Left lobe of liver (tissue), 2 donors: ENCODE measurements at regions not wholly inside any gene's neighbourhood (a gene's known extent, or its start where the extent isn't known, plus 50 kb on each side); places are given as distances from the start of the nearest gene placed in this dataset.
"Not testable (repeated sequence)": the region's sequence is repeated elsewhere in the genome, so short reads cannot be mapped to it uniquely, and the experiment has no call there.

Experiments
- ATAC-seq: fragments of 200-7000 bp; cut with Tn5 transposase; one replicate; pipeline ENCODE4 v1.9.1; 2020; ENCODE audit warnings: mild to moderate bottlenecking, moderate library complexity
- DNase-seq: peaks from one replicate; pipeline ENCODE4 v3.0.0-alpha.2; 2020; ENCODE audit warnings: low spot score
- donor health status: DM: no; HTN: no; CAD: no; lungs with moderate emphysema.
- donor health status: DM: no; HTN: yes; CAD: no.

DNA sequence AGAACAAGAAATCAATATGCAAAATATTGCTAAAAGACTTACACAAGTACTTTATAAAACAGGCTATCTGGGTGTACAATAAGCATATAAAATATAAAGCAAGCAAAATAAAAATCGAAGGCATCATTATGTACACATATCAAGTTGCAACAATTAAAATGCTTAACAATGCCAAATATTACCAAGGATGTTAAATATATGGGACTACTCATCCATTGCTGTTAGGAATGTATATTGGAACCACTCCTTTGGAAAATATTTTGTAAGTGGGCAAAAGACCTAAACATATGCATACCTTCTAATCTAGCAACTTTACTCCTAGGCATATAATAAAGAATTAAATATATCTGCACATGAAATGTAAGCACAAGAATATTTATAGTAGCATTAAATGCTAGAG lies 632.6 kb upstream of the COX7C start:
- DNase-seq: no peak
- ATAC-seq: no peak

DNA sequence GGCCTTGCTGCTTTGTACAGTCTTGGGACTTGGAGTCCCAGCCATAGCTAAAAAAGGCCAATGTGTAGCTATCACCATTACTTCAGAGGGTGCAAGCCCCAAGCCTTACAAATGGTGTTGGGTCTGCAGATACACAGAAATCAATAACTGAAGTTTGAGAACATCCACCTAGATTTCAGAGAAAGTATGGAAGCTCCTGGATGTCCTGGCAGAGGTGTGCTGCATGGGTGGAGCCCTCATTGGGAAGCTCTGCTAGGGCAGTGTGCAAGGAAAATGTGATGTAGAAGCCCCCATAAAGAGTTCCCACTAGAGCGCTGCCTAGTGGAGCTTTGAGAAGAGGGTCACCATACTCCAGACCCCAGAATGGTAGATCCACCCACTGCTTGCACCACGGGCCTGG lies 626.7 kb upstream of the COX7C start:
- ATAC-seq (no peak), DNase-seq (no peak)

DNA sequence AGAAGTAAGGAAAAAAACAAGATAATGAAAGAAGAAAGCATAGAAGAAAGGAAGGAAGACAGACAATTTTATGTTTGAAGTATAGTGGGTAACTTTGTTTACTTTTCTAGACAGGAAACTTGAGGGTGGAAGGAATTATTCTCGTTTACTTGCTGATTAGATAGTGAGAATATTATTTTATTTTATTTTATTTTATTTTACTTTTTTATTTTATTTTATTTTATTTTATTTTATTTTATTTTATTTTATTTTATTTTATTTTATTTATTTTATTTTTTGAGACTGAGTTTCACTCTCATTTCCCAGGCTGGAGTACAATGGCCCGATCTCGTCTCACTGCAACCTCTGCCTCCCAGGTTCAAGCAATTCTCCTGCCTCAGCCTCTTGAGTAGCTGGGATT lies 623.1 kb upstream of the COX7C start:
- not testable (repeated sequence) for ATAC-seq, DNase-seq

DNA sequence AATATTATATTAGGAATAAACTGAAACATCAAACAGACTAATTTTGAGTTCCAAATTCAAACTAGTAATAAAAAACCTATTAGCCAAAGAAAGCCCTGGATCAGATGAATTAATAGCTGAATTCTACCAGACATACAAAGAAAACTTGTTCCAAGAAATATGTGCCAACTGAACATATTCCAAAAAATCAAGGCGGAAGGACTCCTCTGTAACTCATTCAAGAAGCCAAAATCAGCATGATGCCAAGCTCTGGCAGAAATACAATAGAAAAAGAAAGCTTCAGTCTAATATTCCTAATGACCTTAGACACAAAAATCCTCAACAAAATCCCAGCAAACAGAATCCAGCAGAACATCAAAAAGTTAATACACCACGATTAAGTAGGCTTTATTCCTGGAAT lies 619.1 kb upstream of the COX7C start:
- ATAC-seq (no peak), DNase-seq (no peak)

DNA sequence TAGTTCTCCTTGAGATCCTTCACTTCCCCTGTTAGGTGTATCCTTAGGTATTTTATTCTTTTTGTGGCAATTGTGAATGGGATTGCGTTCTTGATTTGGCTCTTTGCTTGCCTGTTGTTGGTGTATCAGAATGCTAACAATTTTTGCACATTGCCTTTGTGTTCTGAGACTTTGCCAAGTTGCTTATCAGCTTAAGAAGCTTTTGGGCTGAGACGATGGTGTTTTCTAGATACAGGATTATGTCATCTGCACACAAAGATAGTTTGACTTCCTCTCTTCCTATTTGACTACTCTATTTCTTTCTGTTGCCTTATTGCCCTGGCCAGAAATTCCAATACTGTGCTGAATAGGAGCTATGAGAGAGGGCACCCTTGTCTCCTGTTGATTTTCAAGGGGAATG lies 609.4 kb upstream of the COX7C start:
- DNase-seq (no peak), ATAC-seq (no peak)

DNA sequence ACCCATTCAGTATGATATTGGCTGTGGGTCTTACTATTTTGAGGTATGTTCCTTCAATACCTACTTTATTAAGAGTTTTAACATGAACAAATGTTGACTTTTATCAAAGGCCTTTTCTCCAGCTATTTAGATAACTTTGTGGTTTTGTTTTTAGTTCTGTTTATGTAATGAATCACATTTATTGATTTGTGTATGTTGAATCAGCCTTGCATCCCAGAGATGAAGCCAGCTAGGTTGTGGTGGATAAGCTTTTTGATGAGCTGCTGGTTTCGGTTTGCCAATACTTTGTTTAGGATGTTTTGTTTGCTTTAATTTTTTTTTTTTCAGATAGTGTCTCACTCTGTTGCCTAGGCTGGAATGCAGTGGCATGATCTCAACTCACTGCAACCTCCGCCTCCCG lies 609.0 kb upstream of the COX7C start:
- ATAC-seq: no peak
- DNase-seq: no peak

DNA sequence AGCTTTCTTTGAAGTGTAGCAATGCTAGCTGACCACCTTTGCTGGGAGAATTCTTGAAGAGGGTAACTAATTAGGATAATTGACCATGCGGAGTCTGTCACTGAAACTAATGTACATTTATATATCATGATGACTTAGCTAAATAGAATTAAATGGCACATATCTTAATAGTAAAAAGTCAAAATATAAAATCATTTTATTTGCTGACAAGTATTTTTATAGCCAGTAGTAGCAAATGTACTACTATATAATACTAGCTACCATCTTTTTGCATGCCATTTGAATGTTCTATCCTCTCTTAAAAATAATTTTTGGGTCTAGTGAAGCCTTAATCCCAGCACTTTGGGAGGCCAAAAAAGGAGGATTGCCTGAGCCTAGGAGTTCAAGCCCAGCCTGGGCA lies 605.8 kb upstream of the COX7C start:
- ATAC-seq (no peak), DNase-seq (no peak)

DNA sequence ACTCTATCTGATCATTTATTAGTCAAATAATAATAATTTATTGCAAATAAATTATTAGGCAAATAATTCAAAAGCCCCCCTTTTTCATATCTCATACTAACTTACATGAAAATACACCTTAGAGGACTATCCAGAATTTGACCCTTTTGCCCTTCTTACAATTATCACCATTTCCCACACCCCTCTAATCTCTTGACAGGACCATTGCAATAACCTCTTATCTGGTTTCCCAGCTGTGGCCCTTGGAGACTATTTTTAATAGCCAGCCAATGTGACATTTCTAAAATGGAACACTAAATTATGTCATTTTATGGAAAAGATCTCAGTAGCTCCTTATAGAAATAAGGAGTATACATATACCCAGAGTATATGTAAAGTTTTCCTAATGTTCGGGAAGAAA lies 588.4 kb upstream of the COX7C start:
- DNase-seq (no peak), ATAC-seq (no peak)

DNA sequence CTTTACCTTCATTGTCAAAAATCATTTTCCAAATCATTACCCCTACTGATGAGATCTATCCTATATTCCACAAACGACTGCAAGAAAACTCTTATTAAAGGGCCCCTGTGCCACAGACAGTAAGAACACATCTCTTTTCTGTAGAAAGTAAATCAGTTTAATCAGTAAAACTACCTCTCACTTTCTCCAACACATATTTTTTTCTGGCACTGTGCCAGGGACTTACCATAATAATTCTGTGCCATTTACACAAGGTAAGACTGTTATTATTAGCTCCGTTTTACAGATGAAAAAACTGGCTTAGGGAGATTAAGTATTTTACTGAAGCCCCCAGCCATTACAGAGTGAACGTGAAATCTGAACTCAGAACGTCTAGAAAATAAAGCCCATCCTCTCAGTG lies 587.0 kb upstream of the COX7C start:
- DNase-seq (no peak), ATAC-seq (no peak)

DNA sequence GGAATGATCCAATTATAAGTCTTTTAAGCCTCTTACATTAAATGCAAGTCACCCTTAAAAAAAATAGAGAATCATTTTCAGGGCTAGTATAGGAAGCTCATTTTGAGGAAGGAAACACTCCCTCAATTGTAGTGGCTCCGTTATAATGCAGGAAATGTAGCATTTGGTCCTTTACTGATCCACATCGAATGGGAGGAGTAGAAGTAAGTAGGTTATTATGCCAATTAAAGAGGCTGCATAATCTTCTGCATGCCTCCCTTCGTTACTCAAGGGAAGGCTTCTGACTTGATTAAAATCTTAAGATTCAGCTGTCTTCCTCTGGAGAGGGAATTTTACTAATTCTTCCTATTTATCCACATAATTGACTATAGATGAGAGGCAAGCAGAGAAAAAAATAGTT lies 579.2 kb upstream of the COX7C start:
- DNase-seq (no peak), ATAC-seq (no peak)

DNA sequence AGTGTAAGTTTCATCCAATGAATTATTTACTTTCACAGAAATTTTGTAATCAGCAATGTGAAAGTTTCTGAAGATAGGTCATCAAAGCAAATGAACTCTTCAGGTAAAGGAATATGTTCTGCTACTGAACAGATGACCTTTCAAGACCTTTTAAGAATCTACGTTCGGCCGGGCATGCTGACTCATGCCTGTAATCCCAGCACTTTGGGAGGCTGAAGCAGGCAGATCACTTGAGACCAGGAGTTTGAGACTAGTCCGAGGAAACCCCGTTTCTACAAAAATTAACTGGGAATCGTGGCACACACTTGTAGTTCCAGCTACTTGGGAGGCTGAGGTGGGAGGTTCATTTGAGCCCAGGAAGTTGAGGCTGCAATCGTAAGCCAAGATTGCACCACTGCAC lies 578.4 kb upstream of the COX7C start:
- ATAC-seq (no peak), DNase-seq (no peak)

DNA sequence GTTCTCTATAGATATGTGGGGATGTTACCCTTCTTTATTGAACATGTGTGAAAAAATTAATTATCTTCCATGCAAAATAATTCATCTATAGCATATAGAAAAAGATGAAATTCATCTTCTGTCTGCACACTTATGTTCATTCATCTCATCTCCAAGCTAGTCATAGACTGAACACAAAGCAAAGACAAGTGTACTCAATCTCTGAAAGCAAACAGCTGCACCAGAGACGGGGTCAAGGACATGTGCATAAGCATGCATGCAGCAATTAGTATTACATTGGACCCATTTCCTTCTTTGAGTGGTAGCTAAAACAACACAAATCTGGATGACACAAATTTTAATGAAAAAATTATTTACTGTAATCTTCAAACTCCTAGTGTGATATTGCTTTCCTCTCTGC lies 547.0 kb upstream of the COX7C start:
- no peak for ATAC-seq

DNA sequence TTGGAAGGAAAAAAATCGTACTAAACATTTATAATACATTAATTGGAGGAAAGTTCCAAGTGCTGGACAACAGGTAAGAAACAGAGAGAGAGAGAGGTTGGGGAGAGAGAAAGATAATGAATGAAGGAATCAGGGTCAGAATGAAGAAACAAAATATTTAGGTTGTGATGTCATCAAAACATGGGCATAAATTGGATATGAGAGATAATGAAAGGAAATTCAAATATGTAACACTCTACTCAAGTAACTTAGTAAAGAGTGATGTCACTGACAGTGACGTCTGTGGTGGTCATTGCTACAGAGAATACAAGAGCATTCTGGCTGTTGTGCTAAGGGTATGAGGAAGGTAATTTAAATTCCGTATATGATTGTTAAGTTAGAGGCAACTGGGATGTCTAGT lies 543.4 kb upstream of the COX7C start:
- no peak for ATAC-seq
- DNase-seq: no peak

More for the DNA sequence above, 547.0 kb upstream of the COX7C start:
- DNase-seq: no peak

DNA sequence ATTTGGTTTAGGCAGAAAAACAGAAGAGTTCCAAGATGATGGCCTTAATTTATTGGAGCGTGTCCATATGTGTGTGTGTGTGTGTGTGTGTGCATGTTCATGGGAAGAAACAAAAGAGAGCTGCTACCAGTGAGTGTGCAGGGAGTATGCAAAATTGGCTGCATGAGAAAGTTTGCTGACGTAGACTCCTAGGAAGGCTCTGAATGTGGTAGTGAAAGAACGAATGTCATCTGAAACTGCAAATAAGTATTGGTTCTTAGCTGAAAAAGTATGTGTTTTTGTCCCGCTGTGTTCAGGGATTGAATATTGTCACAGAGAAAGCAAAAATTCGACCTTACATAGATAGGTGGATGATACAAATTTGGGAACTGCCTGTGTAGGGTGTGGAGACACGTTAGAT lies 542.6 kb upstream of the COX7C start:
- ATAC-seq (no peak), DNase-seq (no peak)

DNA sequence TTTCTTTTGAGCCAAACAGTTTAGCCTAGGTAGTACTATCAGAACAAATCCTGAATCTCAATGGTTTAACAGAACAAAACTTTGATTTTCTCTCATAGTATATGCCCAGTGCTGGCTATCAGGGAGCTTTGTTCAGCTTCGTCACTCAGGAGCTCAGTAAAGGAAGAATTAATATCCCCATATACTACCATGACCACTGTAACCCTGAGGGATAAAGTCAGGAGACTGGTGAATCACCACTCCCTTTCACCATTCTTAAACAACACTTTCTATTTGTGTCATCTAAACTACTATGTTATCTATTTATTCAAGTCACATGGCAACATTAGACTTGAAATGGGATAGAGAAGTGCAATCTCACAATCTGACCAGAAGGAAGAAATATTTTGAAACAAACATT lies 522.6 kb upstream of the COX7C start:
- no peak for ATAC-seq

DNA sequence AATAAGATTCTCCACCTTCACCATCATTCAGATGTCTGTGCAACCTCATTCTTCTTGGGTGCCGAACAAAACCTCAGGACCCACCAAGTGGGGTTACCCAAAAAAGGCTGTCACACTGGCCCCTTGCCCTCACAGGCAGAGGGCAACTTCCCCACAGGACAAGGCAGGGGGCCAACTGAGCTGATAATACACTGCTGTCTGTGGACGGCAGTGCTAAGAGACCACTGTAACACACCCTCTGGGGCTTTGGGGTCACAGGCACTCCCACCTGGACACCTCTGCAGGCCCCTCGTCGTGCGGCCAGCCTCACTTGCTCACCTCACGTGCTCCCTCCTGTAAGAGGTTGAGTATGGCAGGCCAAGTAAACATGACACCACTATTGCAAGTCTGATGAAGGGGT lies 515.8 kb upstream of the COX7C start:
- ATAC-seq (no peak), DNase-seq (no peak)

More for the DNA sequence above, 522.6 kb upstream of the COX7C start:
- no peak for DNase-seq

DNA sequence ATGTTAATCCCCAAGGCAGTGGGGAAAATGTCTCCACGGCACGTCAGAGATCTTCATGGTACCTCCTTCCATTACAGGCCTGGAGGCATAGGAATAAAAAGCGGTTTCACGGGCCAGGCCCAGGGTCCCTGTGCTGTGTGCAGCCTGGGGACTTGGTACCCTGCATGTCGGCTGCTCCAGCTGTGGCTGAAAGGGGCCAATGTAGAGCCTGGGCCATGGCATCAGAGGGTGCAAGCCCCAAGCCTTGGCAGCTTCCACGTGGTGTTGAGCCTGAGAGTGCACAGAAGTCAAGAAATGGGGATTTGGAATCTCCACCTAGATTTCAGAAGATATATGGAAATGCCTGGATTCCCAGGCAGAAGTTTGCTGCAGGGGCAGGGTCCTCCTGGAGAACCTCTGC lies 508.9 kb upstream of the COX7C start:
- ATAC-seq: no peak
- DNase-seq: no peak

DNA sequence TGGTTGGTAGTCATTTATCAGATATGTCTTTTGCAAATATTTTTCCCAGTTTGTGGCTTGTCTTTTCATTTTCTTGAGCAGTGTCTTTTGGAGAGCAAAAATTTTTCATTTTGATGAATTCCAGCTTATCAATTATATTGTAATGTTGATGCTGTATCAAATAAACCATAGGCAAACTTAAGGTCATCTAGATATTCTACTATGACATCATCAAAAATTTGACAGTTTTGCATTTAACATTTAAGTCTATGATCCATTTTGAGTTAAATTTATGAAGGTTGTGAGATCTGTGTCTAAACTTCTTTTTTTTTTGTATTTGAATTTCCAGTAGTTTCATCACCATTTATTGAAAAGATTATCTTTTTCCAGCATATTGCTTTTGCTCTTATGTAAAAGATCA lies 505.5 kb upstream of the COX7C start:
- ATAC-seq (no peak), DNase-seq (no peak)

DNA sequence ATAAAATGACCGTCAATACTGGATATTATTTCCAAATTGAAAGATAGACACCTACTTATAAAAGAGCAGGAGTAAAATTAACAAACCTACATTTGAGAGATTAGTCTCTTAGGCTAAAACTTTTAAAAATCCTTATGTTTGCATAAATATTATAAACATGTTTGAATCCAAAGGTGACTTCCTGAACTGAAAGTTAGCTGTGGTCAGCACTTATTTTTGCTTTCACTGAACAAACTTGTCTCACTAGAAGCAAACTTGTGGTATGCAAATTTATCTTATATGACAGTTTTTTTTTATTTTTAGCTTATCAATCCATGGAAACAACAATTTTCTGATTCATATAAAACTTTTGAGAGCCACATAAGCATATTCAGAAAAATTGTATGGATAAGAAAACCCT lies 502.6 kb upstream of the COX7C start:
- no peak for ATAC-seq

DNA sequence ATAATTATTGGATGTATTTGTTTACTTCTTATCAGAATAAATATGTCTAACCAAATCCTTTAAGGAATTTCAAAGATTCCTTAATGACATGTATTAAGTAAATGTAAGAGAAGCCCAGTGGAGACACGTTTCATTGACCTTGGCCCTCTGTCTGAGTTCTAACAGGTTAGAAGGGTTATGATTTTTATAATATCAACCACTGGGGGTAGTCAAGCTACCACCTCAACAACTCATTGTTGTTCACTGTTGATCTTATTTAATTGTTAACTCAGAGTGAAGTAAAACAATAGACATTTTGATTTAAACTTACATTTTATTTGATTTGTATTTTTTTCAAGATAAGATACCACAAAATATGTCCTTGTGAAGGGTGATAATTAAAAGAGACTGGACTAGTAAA lies 499.2 kb upstream of the COX7C start:
- ATAC-seq: no peak

More for the DNA sequence above, 502.6 kb upstream of the COX7C start:
- DNase-seq: no peak

DNA sequence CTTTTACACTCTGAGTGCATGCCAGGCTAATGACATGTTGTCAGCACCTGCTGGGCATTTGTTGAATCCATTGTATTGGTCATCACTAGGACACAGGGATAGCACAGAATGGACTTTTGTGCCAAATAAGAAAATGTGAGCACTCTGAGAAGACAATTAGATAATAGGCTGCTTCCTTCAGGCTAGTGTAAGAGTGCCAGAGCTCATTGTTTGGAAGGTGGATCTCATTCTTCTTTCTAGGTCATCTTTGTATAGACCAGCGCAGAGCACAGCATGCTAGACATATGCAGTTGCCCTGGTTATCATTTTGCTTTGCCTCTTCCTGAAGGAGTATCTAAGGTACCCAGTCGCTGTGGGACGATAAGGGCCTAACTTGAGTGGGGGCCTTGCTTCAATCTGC lies 493.4 kb upstream of the COX7C start:
- DNase-seq (no peak), ATAC-seq (no peak)

More for the DNA sequence above, 499.2 kb upstream of the COX7C start:
- no peak for DNase-seq

DNA sequence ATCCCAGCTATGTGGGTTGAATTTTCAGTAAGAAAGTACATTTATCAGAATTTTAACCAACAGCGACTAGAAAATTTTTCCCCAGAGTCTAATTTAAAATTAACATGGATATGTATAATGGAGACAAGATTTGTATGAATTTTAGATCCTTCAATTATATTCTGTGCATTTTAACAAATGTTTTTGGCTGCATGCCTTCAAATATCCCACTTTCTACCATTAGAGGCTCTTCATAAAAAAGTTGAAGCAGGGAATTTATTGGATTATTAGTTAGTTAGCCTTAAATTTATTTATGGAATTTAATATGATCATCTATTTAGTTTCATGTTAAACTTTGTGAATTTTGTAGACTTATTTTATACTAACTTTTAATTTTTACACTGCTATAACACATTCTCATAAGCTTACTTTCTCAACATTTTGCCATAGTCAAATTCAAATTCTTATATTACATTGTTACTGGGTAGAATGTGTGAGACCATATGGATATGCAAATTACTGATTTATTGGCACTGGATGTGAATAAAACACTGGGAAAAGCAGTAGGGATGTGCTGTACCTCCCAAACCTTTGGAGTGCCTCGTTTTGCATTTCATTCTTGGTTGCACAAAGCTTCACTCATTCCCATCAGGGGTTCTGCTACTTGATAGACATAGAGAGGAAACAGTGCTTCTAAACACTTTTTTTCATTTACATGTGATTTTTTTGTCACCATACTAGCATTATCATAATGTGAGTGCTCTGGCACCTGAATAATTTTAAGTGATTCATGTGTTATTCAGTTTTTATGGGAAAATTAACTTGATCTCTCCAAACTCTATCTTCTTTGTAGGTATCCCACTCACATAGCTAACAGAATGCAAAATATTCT lies 491.8 kb upstream of the COX7C start:
- DNase-seq (no peak), ATAC-seq (no peak)

DNA sequence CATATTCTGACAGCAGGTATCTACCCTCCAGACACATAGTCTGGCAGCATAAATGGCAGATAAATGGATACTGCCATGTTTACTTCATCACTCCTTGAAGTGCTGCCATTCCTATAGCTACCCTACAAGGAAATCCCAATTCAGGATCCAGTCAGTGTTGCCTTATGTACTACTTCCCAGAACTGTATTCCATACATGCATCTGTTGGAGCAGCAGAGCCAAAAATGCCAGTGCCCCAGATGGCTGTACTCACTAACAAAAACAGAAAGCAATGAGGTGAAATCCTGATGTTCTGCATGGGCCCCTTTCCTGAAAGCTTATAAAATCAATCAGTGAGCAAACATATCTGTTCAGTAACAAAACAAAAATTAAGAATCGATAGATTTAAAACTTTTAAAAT lies 490.0 kb upstream of the COX7C start:
- DNase-seq (no peak), ATAC-seq (no peak)
